ENCODE measurements at regions not wholly inside any gene's neighbourhood (a gene's known extent, or its start where the extent isn't known, plus 50 kb on each side); places are given as distances from the start of the nearest gene placed in this dataset.

GRCh38 chr2:102091908-102092307 lies 50.6 kb upstream of the IL1R1 start:
- no peak for DNase-seq
- Histone ChIP-seq H3K27me3 (ENCODE audit: low read depth) (no peaks in the 10 kb centered on the region), H3K36me3 (no peaks in the 10 kb centered on the region), H3K4me1 (no peaks in the 10 kb centered on the region), H3K9me3 (replicated peaks) (peaks cover 12% of the 10 kb centered on the region), H3K27ac (replicated peaks) (no peak overlapping the region), H3K4me3 (no peak overlapping the region)
- no peak for TF ChIP-seq CTCF (IDR thresholded peaks at IDR 0.05; ENCODE audit: borderline replicate concordance)
- intact Hi-C loops (cut with micrococcal nuclease) = no loop called here

DNA sequence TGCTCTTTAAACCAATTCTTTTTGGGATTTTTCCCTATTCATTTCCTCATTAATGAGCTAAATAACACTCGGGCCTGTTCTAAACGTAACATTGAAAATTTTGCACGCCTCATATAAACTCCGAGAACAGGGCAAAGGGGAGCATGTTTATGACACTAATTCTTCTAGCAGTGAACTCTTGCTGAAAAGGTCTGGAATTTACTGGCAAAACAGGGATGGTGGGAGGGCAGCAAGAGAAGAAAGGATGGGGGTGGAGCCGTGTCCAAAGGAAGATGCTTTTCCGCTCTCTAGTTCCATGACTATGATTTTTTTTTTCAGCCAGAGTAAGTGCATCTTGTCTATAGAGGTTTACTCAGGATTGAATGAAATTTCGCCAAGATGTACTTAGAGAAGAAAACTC lies 50.0 kb upstream of the IL1R1 start:
- H3K36me3 ChIP-seq = no peaks in the 10 kb centered on the region
- intact Hi-C loops (cut with micrococcal nuclease) = no loop called here
- TF ChIP-seq CTCF (IDR thresholded peaks at IDR 0.05; ENCODE audit: borderline replicate concordance) = no peak
- peaks cover 12% of the 10 kb centered on the region for H3K9me3 ChIP-seq (replicated peaks)
- H3K4me1 ChIP-seq = no peaks in the 10 kb centered on the region
- H3K4me3 ChIP-seq = no peak overlapping the region
- no peaks in the 10 kb centered on the region for H3K27me3 ChIP-seq (ENCODE audit: low read depth)
- DNase-seq = no peak
- no peak overlapping the region for H3K27ac ChIP-seq (replicated peaks)

Data from left ventricle myocardium inferior (tissue), 1 donor.